Activated CD8-positive, alpha-beta T cell treated with anti-CD3 and anti-CD28 coated beads, Interleukin-2, amount 10 ng/mL, durations not matched to agents 7 days and 5 days (primary cell): ENCODE measurements at regions not wholly inside any gene's neighbourhood (a gene's known extent, or its start where the extent isn't known, plus 50 kb on each side); places are given as distances from the start of the nearest gene placed in this dataset.
"Not testable (repeated sequence)": the region's sequence is repeated elsewhere in the genome, so short reads cannot be mapped to it uniquely, and the experiment has no call there.

Experiments used
- ATAC-seq: fragments of 150-1000 bp; cut with Tn5 transposase; one replicate; pipeline ENCODE4 v1.10.0; 2021; ENCODE audit warnings: moderate library complexity
- CTCF ChIA-PET: fragments of 350-600 bp; sonication (Branson Sonifier 250); formaldehyde crosslinking; loops from one replicate; lab custom pipeline; 2021; ENCODE audit warnings: antibody characterized with exemption; lab: Charles Lee
- POLR2A ChIA-PET: fragments of 350-600 bp; sonication (Branson Sonifier 250); formaldehyde crosslinking; loops from one replicate; lab custom pipeline; 2021; ENCODE audit warnings: antibody characterized with exemption; lab: Charles Lee
- DNase-seq: peaks from one replicate; pipeline ENCODE4 v3.0.0-alpha.2; 2020
- H3K27ac Mint-ChIP-seq: one replicate; pipeline ENCODE4 v1.8.0; 2021; ENCODE audit warnings: mild to moderate bottlenecking, mixed read lengths
- H3K27me3 Mint-ChIP-seq: one replicate; pipeline ENCODE4 v1.8.0; 2021; ENCODE audit warnings: low read depth, mixed read lengths
- H3K36me3 Mint-ChIP-seq: one replicate; pipeline ENCODE4 v1.8.0; 2021; ENCODE audit warnings: low read depth, mixed read lengths
- H3K4me1 Mint-ChIP-seq: one replicate; pipeline ENCODE4 v1.8.0; 2021; ENCODE audit warnings: low read depth, mixed read lengths
- H3K4me3 Mint-ChIP-seq: one replicate; pipeline ENCODE4 v1.8.0; 2021; ENCODE audit warnings: mild to moderate bottlenecking, mixed read lengths
- H3K9me3 Mint-ChIP-seq: one replicate; pipeline ENCODE4 v1.8.0; 2022; ENCODE audit warnings: mixed read lengths; ENCODE audit not compliant: insufficient read depth

DNA sequence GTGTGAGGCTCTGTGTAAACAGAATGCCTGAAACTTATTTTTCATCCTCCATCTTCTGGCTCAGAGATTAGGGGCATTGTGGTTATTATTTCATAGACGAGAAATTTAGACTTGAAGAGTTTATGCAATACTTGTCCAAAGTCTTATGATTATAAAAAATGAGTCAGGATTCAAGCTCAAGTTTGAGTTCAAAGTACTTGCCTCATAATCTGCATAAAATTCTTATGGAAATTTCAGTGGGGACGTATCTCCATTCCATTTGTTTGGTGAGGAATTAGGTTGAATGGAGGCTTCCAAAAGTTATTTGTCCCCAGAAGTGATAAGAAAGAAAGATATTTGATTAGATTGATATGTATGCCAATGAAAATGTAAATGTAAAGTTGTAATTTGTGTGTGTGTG lies 93.7 kb upstream of the CLVS2 start:
- ChIA-PET POLR2A (no interaction called here), CTCF (no interaction called here)
- Mint-ChIP-seq H3K4me3 (no peak overlapping the region), H3K4me1 (no peaks in the 10 kb centered on the region), H3K36me3 (no peaks in the 10 kb centered on the region), H3K27me3 (no peaks in the 10 kb centered on the region), H3K9me3 (no peaks in the 10 kb centered on the region), H3K27ac (no peak overlapping the region)
- DNase-seq, result no peak
- ATAC-seq, result no peak

DNA sequence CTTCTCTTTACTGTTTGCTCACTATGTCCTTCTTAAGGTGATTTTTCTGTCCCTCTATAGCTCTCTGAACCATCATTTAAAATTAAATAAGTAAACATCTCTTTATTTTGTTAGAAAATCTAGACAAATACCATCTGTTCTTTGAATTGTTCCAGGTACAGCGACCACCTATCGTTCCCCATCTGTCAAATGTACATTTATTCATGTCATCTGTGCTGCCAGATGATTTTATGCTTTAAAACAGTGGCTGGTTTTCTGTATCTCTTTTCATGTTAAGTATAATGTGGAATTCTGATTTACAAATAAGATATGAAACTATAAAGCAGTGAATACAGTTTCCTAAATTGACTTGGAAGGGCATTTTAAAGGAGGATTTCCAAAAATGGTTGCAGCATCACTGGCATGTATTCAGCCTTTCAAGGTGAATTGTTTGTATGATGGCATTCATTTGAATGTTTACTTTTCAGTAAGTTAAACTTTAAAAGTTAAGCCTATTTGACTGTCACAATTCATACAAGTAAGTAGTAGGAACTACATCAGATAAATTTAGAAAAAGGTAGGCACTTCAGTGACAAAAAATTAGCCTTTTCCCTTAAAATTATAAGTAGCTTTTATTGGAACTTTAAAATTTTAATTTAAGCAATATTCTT lies 92.6 kb upstream of the CLVS2 start:
- H3K4me1 Mint-ChIP-seq, result no peaks in the 10 kb centered on the region
- no peak overlapping the region for H3K27ac Mint-ChIP-seq
- no peaks in the 10 kb centered on the region for H3K27me3 Mint-ChIP-seq
- ChIA-PET POLR2A (interaction anchor here (0.6 to 0.7 kb wide), 2 partner anchors 22 to 1485 kb away, joined by 3 read pairs; no protein-coding TSS in a partner anchor), CTCF (no interaction called here)
- H3K4me3 Mint-ChIP-seq, result no peak overlapping the region
- DNase-seq (no peak), ATAC-seq (no peak)
- H3K36me3 Mint-ChIP-seq, result no peaks in the 10 kb centered on the region
- H3K9me3 Mint-ChIP-seq, result no peaks in the 10 kb centered on the region

DNA sequence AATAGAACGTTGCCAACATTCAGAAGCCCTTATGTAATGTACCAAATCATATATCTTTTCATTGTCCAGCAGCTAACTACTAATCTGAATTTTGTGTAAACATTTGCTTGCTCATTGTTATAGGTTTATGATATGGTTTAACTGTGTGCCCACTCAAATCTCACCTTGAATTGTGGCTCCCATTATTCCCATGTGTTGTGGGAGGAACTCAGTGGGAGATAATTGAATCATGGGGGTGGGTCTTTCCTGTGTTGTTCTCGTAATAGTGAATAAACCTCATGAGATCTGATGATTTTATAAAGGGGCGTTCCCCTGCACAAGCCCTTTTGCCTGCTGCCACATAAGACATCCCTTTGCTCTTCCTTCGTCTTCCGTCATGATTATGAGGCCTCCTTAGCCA lies 91.9 kb upstream of the CLVS2 start:
- ATAC-seq (no peak), DNase-seq (no peak)
- H3K4me3 Mint-ChIP-seq, result no peak overlapping the region
- POLR2A ChIA-PET, result interaction anchor here (0.6 to 0.7 kb wide), 2 partner anchors 23 to 1486 kb away, joined by 3 read pairs; no protein-coding TSS in a partner anchor
- H3K9me3 Mint-ChIP-seq, result no peaks in the 10 kb centered on the region
- H3K27me3 Mint-ChIP-seq, result no peaks in the 10 kb centered on the region
- H3K27ac Mint-ChIP-seq, result no peak overlapping the region
- CTCF ChIA-PET, result no interaction called here
- no peaks in the 10 kb centered on the region for H3K4me1 Mint-ChIP-seq
- H3K36me3 Mint-ChIP-seq, result no peaks in the 10 kb centered on the region

DNA sequence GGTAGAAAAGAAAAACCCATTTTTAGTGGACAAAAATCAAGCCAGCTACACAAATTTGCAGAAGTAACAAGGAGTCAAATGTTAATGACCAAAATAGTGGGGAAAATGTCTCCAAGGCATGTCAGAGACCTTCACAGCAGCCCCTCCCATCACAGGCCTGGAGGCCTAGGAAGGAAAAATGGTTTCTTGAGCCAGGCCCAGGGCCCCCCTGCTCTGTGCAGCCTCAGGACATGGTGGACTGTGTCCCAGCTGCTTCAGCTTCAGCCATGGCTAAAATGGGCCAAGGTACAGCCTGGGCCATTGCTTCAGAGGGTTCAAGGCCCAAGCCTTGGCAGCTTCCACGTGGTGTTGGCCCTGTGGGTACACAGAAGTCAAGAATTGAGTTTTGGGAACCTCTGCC lies 82.5 kb upstream of the CLVS2 start:
- ATAC-seq, result no peak
- no peaks in the 10 kb centered on the region for H3K36me3 Mint-ChIP-seq
- H3K4me1 Mint-ChIP-seq, result no peaks in the 10 kb centered on the region
- no peak overlapping the region for H3K4me3 Mint-ChIP-seq
- DNase-seq, result no peak
- ChIA-PET CTCF (no interaction called here), POLR2A (no interaction called here)
- no peaks in the 10 kb centered on the region for H3K27me3 Mint-ChIP-seq
- no peak overlapping the region for H3K27ac Mint-ChIP-seq
- H3K9me3 Mint-ChIP-seq, result peaks cover 3% of the 10 kb centered on the region

DNA sequence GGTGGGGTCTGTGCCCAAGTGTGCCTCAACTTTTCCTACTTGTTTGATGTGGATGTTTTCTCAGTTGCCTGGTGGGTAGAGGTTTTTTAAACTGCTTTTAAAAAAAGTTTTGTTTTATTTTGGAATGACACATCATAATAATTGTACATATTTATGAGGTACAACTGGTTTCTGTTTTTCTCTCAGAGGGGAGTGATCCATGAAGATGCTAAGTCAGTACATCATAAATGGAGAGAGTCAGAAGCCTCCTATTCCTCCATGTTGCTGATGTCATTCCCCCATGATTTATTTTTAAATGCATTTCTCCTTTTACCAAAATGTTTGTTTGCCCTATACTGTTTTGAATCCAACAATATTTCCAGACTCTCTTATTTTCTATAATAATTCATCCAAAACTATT lies 77.3 kb upstream of the CLVS2 start:
- DNase-seq (no peak), ATAC-seq (no peak)
- Mint-ChIP-seq H3K4me1 (no peaks in the 10 kb centered on the region), H3K27ac (no peak overlapping the region), H3K9me3 (peaks cover 3% of the 10 kb centered on the region), H3K36me3 (no peaks in the 10 kb centered on the region), H3K4me3 (no peak overlapping the region), H3K27me3 (no peaks in the 10 kb centered on the region)
- POLR2A ChIA-PET, result no interaction called here
- CTCF ChIA-PET, result no interaction called here

DNA sequence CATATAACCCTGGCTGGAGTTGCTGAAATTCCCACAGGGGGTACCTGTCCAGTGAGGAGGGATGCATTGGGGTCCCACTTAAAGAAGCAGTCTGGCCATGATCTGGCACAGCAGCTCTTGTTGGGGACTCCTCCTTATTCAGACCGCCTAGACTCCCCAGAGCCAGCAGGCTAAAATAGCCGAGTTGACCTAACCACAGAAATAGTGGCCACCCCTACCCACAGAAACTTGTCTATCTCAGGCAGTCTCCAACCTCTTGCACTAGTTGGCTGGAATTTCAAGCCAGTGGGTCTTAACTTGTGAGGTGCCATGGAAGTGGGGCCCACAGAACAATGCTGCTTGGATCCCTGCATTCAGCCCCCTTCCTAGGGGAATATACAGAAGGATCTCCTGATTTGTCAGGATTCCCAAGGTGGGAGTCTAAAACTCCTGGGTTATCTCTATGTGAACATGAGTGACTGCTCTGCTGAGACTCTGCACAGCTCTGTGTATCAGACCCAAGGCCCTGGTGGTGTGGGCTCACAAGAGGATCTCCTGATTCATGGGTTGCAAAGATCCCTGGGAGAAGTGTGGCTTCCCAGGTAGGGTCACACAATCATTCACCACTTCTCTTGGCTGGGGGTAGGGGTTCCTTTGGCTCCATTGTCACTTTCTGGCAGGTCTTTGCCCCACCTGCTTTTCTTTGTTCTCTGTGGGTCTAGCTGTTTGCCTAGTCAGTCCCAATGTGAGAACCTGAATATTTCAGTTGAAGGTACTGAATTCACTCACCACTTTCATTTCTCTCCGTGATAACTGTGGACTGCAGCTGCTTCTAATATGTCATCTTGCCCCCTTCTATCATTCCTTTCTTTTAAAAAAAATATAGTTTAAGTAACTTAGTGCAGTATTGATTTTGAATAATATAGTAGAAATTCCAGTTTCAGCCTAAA lies 65.5 kb upstream of the CLVS2 start:
- H3K9me3 Mint-ChIP-seq, result no peaks in the 10 kb centered on the region
- no peaks in the 10 kb centered on the region for H3K27me3 Mint-ChIP-seq
- H3K4me1 Mint-ChIP-seq, result no peaks in the 10 kb centered on the region
- ATAC-seq (no peak), DNase-seq (no peak)
- CTCF ChIA-PET, result no interaction called here
- H3K27ac Mint-ChIP-seq, result no peak overlapping the region
- no peaks in the 10 kb centered on the region for H3K36me3 Mint-ChIP-seq
- POLR2A ChIA-PET, result no interaction called here
- no peak overlapping the region for H3K4me3 Mint-ChIP-seq

DNA sequence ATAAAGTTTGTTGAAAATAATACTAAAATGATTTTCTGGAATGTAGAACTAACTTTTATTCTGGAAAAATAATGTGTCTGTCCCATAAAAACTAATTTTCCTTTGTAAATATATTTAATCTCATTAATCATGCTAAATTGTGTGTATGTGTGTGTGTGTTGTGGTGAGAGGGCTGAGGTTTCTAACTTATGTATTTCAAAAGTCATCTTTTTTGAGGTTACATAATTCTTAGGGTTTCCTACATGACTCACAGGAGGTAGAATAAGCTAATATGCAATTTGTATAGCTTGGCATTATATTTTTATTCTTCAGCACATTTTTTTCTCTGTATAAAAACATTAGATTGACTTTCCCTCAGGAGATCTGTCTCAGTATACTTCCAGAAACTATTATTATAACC lies 64.1 kb upstream of the CLVS2 start:
- CTCF ChIA-PET, result no interaction called here
- no peak overlapping the region for H3K4me3 Mint-ChIP-seq
- POLR2A ChIA-PET, result no interaction called here
- H3K4me1 Mint-ChIP-seq, result no peaks in the 10 kb centered on the region
- no peak for ATAC-seq
- no peak for DNase-seq
- no peaks in the 10 kb centered on the region for H3K27me3 Mint-ChIP-seq
- no peaks in the 10 kb centered on the region for H3K36me3 Mint-ChIP-seq
- no peaks in the 10 kb centered on the region for H3K9me3 Mint-ChIP-seq
- H3K27ac Mint-ChIP-seq, result no peak overlapping the region

DNA sequence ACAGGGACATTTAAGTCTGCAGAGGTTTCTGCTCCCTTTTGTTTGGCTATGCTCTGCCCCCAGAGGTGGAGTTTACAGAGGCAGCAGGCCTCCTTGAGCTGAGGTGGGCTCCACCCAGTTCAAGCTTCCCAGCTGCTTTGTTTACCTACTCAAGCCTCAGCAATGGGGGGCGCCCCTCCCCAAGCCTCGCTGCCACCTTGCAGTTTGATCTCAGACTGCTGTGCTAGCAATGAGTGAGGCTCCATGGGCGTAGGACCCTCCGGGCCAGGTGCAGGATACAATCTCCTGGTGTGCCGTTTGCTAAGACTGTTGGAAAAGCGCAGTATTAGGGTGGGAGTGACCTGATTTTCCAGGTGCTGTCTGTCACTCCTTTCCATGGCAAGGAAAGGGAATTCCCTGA lies 51.1 kb upstream of the CLVS2 start:
- H3K4me3 Mint-ChIP-seq, CTCF ChIA-PET, H3K36me3 Mint-ChIP-seq, H3K27ac Mint-ChIP-seq, H3K9me3 Mint-ChIP-seq, POLR2A ChIA-PET, H3K27me3 Mint-ChIP-seq, DNase-seq, H3K4me1 Mint-ChIP-seq, ATAC-seq: not testable (repeated sequence)
